ENCODE measurements at regions not wholly inside any gene's neighbourhood (a gene's known extent, or its start where the extent isn't known, plus 50 kb on each side); places are given as distances from the start of the nearest gene placed in this dataset.

DNA sequence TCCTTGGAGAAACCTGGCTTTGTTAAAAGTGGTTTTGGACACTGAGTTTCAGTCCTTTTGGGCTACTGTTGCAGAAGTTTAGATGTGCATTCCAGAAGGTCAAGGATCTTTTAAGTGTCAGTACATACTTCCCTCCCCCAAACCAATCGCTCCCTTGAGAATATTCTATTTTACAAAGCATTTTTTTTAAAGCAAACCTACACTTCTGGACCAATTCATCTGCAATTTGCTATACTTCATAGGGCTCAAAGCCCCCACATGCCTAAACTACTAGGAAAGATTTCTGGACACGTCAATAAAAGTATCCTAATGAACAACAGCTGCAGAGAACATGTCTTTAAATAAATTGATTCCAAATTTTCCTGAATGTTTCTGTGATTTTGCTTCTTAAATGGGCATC is 157.6 kb downstream of the RDH14 start:
- POLR2A ChIA-PET, result no interaction called here
- no peaks in the 10 kb centered on the region for H3K9me3 ChIP-seq (ENCODE audit: control insufficient read depth, insufficient read depth, low read depth, low read length)
- no peaks in the 10 kb centered on the region for H3K36me3 ChIP-seq (ENCODE audit: control insufficient read depth in 2 of 2, insufficient read depth in 1 of 2, low read length in 2 of 2)
- CTCF ChIA-PET, result no interaction called here
- no peaks in the 10 kb centered on the region for H3K4me1 ChIP-seq (ENCODE audit: control insufficient read depth, insufficient read depth, low read length)
- TF ChIP-seq, protein P1, sequence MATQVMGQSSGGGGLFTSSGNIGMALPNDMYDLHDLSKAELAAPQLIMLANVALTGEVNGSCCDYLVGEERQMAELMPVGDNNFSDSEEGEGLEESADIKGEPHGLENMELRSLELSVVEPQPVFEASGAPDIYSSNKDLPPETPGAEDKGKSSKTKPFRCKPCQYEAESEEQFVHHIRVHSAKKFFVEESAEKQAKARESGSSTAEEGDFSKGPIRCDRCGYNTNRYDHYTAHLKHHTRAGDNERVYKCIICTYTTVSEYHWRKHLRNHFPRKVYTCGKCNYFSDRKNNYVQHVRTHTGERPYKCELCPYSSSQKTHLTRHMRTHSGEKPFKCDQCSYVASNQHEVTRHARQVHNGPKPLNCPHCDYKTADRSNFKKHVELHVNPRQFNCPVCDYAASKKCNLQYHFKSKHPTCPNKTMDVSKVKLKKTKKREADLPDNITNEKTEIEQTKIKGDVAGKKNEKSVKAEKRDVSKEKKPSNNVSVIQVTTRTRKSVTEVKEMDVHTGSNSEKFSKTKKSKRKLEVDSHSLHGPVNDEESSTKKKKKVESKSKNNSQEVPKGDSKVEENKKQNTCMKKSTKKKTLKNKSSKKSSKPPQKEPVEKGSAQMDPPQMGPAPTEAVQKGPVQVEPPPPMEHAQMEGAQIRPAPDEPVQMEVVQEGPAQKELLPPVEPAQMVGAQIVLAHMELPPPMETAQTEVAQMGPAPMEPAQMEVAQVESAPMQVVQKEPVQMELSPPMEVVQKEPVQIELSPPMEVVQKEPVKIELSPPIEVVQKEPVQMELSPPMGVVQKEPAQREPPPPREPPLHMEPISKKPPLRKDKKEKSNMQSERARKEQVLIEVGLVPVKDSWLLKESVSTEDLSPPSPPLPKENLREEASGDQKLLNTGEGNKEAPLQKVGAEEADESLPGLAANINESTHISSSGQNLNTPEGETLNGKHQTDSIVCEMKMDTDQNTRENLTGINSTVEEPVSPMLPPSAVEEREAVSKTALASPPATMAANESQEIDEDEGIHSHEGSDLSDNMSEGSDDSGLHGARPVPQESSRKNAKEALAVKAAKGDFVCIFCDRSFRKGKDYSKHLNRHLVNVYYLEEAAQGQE (tag by site-specific recombination; IDR thresholded peaks at IDR 0.05), result no peak
- TF ChIP-seq ZNF394 (tag by site-specific recombination; IDR thresholded peaks at IDR 0.05; ENCODE audit: borderline replicate concordance), result no peak
- TF ChIP-seq ZNF148 (tag by site-specific recombination; IDR thresholded peaks at IDR 0.05; ENCODE audit: borderline replicate concordance), result no peak
- no peak for TF ChIP-seq ZNF48 (tag by site-specific recombination; IDR thresholded peaks at IDR 0.05)
- no peak for TF ChIP-seq YY2 (tag by site-specific recombination; IDR thresholded peaks at IDR 0.05)
- TF ChIP-seq PRDM1 (tag by site-specific recombination; IDR thresholded peaks at IDR 0.05), result no peak
- TF ChIP-seq, protein P2, sequence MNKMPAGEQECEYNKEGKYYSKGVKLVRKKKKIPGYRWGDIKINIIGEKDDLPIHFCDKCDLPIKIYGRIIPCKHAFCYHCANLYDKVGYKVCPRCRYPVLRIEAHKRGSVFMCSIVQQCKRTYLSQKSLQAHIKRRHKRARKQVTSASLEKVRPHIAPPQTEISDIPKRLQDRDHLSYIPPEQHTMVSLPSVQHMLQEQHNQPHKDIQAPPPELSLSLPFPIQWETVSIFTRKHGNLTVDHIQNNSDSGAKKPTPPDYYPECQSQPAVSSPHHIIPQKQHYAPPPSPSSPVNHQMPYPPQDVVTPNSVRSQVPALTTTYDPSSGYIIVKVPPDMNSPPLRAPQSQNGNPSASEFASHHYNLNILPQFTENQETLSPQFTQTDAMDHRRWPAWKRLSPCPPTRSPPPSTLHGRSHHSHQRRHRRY (tag by site-specific recombination; IDR thresholded peaks at IDR 0.05), result no peak
- no peak for TF ChIP-seq SP2 (tag by site-specific recombination; IDR thresholded peaks at IDR 0.05)
- no peak for TF ChIP-seq ZNF416 (tag by site-specific recombination; IDR thresholded peaks at IDR 0.05)
- TF ChIP-seq HIC1 (tag by site-specific recombination; IDR thresholded peaks at IDR 0.05), result no peak
- TF ChIP-seq ZNF600 (tag by site-specific recombination; IDR thresholded peaks at IDR 0.05), result no peak
- TF ChIP-seq, protein P3, sequence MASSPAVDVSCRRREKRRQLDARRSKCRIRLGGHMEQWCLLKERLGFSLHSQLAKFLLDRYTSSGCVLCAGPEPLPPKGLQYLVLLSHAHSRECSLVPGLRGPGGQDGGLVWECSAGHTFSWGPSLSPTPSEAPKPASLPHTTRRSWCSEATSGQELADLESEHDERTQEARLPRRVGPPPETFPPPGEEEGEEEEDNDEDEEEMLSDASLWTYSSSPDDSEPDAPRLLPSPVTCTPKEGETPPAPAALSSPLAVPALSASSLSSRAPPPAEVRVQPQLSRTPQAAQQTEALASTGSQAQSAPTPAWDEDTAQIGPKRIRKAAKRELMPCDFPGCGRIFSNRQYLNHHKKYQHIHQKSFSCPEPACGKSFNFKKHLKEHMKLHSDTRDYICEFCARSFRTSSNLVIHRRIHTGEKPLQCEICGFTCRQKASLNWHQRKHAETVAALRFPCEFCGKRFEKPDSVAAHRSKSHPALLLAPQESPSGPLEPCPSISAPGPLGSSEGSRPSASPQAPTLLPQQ (tag by site-specific recombination; IDR thresholded peaks at IDR 0.05), result no peak
- TF ChIP-seq ZNF701 (tag by site-specific recombination; IDR thresholded peaks at IDR 0.05), result no peak
- no peak overlapping the region for H3K27ac ChIP-seq (ENCODE audit: extremely low read depth, low read depth, low read length)
- no peak overlapping the region for H3K4me3 ChIP-seq (ENCODE audit: low read depth, low read length)

DNA sequence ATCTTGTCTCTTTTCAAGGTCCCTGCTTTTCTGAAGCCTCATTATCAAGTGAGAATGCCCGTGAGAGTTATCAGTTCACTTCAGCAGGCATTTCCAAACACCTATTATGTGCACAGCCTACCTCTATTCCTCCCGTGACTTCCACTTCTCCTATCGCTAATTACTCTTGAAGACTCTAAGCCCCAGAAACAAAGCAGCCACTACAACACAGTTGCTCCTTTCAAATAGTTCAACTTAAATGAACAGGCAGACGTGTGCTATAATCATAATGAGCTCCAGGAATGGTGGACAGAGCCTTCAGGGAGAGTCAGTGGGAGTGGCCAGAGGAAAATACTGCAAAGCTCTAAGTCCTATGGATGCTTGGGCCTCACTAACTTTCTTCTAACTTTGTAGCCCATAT is 159.0 kb downstream of the RDH14 start:
- no peak overlapping the region for H3K27ac ChIP-seq (ENCODE audit: extremely low read depth, low read depth, low read length)
- CTCF ChIA-PET, result interaction anchor here (0.6 to 1.0 kb wide), 4 partner anchors 14 to 558 kb away, joined by 3 to 6 read pairs (median 4); no protein-coding TSS in a partner anchor
- POLR2A ChIA-PET, result no interaction called here
- no peaks in the 10 kb centered on the region for H3K4me1 ChIP-seq (ENCODE audit: control insufficient read depth, insufficient read depth, low read length)
- H3K36me3 ChIP-seq (ENCODE audit: control insufficient read depth in 2 of 2, insufficient read depth in 1 of 2, low read length in 2 of 2), result no peaks in the 10 kb centered on the region
- no peaks in the 10 kb centered on the region for H3K9me3 ChIP-seq (ENCODE audit: control insufficient read depth, insufficient read depth, low read depth, low read length)
- H3K4me3 ChIP-seq (ENCODE audit: low read depth, low read length), result no peak overlapping the region
- TF ChIP-seq ZNF174 (tag by site-specific recombination; IDR thresholded peaks at IDR 0.05), result no peak
- no peak for TF ChIP-seq OSR2 (tag by site-specific recombination; IDR thresholded peaks at IDR 0.05)
- no peak for TF ChIP-seq ZNF580 (tag by site-specific recombination; IDR thresholded peaks at IDR 0.05)

All from HEK293 (cell line).